Right lobe of liver (tissue), 6 donors: ENCODE measurements at regions not wholly inside any gene's neighbourhood (a gene's known extent, or its start where the extent isn't known, plus 50 kb on each side); places are given as distances from the start of the nearest gene placed in this dataset.
"Not testable (repeated sequence)": the region's sequence is repeated elsewhere in the genome, so short reads cannot be mapped to it uniquely, and the experiment has no call there.

Experiments
- ATAC-seq, 4 donors: fragments of 200-7000 bp; cut with Tn5 transposase; one replicate each; pipeline ENCODE4 v1.9.1; 2020; ENCODE audit warnings: mild to moderate bottlenecking in 4 of 4, moderate library complexity in 4 of 4
- DNase-seq, 3 donors: peaks; one replicate each; pipeline ENCODE4 v3.0.0-alpha.2; 2020
- H3K27ac ChIP-seq, 3 donors: fragments of 200-600 bp; one replicate each; pipeline ENCODE4 v1.8.0; 2022
- H3K27me3 ChIP-seq, 2 donors: fragments of 200-600 bp; one replicate each; pipeline ENCODE4 v1.8.0; 2022
- H3K36me3 ChIP-seq, 4 donors: fragments of 200-600 bp; sonication (generic) in 1 of 4; one replicate each; pipeline versions ENCODE4 v1.5.1 to v1.8.0; 2017 to 2022; ENCODE audit warnings: control low read depth in 1 of 4
- H3K4me1 ChIP-seq, 4 donors: fragments of 200-600 bp; sonication (generic) in 1 of 4; one replicate each; pipeline versions ENCODE4 v1.5.1 to v1.8.0; 2017 to 2022; ENCODE audit warnings: control low read depth in 1 of 4
- H3K4me3 ChIP-seq, 3 donors: fragments of 200-600 bp; one replicate each; pipeline ENCODE4 v1.8.0; 2022
- H3K9me3 ChIP-seq, 4 donors: fragments of 200-600 bp; sonication (generic) in 1 of 4; one replicate each; pipeline versions ENCODE4 v1.5.1 to v1.8.0; 2017 to 2022; ENCODE audit warnings: control low read depth in 1 of 4
- CTCF ChIP-seq, 4 donors: fragments of 200-600 bp in 3 of 4; fragments of 450-650 bp in 1 of 4; IDR thresholded peaks; one replicate each; pipeline versions ENCODE4 v1.5.1 to v1.8.0; 2016 to 2022; ENCODE audit warnings: antibody characterized with exemption in 4 of 4, mild to moderate bottlenecking in 2 of 4
- POLR2A ChIP-seq: fragments of 450-650 bp; IDR thresholded peaks from one replicate; pipeline ENCODE4 v1.6.1; 2017; ENCODE audit warnings: antibody characterized with exemption, mild to moderate bottlenecking
- WGBS: methylation state at CpG from one replicate; pipeline ENCODE4 v1.1.6; 2018; ENCODE audit warnings: low coverage, low lambda C conversion rate; ENCODE audit not compliant: insufficient coverage; ENCODE audit errors: missing lambda C conversion rate; 5-methylcytosine and 5-hydroxymethylcytosine counted together
- intact Hi-C, 2 donors: fragments of 100-400 bp; cut with DNase I; formaldehyde crosslinking; loops; one replicate each; pipeline versions ENCODE4 v1.11.2 to v1.14.1; 2022
- donor health status: DM: no; HTN: yes; CAD: no.
- donor health status: DM: no; HTN: no; CAD: no.
- donor health status: DM: no; HTN: no; CAD: no.
- donor health status: DM: no; HTN: yes; CAD: no.
- donor health status: DM: no; HTN: yes; CAD: no.

- Histone ChIP-seq H3K4me3 (no peak overlapping the region), H3K4me1 (no peaks in the 10 kb centered on the region), H3K27me3 (no peaks in the 10 kb centered on the region), H3K9me3 (no peaks in the 10 kb centered on the region), H3K36me3 (no peaks in the 10 kb centered on the region), H3K27ac (no peak overlapping the region)
- ATAC-seq, result no peak
- 64% methylated on average over 2 of the region's 2 CpGs for WGBS
- no peak for DNase-seq
- intact Hi-C loops, result no loop called here
- TF ChIP-seq POLR2A (no peak), CTCF (IDR thresholded peaks at IDR 0.05) (no peak)
Measured at GRCh38 chr3:86766331-86766730, 224.6 kb downstream of the VGLL3 start.

- DNase-seq, result not testable (repeated sequence)
Measured at GRCh38 chr3:86757322-86758179, 233.4 kb downstream of the VGLL3 start.

GRCh38 chr3:86748015-86748414 lies 242.9 kb downstream of the VGLL3 start:
- H3K36me3 ChIP-seq, result no peaks in the 10 kb centered on the region
- H3K4me1 ChIP-seq, result no peaks in the 10 kb centered on the region
- DNase-seq, result no peak
- intact Hi-C loops, result no loop called here
- ATAC-seq, result no peak
- no peak for TF ChIP-seq POLR2A
- no peak overlapping the region for H3K27ac ChIP-seq
- H3K4me3 ChIP-seq, result no peak overlapping the region
- H3K9me3 ChIP-seq, result no peaks in the 10 kb centered on the region
- 48% methylated on average over 5 of the region's 6 CpGs for WGBS
- H3K27me3 ChIP-seq, result no peaks in the 10 kb centered on the region

More at GRCh38 chr3:86757322-86758179, 233.4 kb downstream of the VGLL3 start:
- intact Hi-C loops, ATAC-seq, H3K27me3 ChIP-seq, H3K4me1 ChIP-seq, H3K9me3 ChIP-seq, H3K36me3 ChIP-seq, H3K27ac ChIP-seq, H3K4me3 ChIP-seq: not testable (repeated sequence)
- WGBS, result 98% methylated on average over 9 of the region's 44 CpGs

GRCh38 chr3:86744051-86744450 lies 246.9 kb downstream of the VGLL3 start:
- H3K4me3 ChIP-seq, result no peak overlapping the region
- no peak overlapping the region for H3K27ac ChIP-seq
- intact Hi-C loops, result no loop called here
- H3K4me1 ChIP-seq, result no peaks in the 10 kb centered on the region
- DNase-seq, result no peak
- WGBS, result 0% methylated on average over 1 of the region's 1 CpG
- TF ChIP-seq POLR2A (no peak), CTCF (IDR thresholded peaks at IDR 0.05) (no peak)
- ATAC-seq, result no peak
- H3K27me3 ChIP-seq, result no peaks in the 10 kb centered on the region
- H3K9me3 ChIP-seq, result no peaks in the 10 kb centered on the region
- H3K36me3 ChIP-seq, result no peaks in the 10 kb centered on the region

GRCh38 chr3:86743233-86743632 lies 247.7 kb downstream of the VGLL3 start:
- no peak for DNase-seq
- intact Hi-C loops, result no loop called here

More at GRCh38 chr3:86743233-86743632, 247.7 kb downstream of the VGLL3 start:
- ATAC-seq, result no peak
- Histone ChIP-seq H3K9me3 (no peaks in the 10 kb centered on the region), H3K27ac (no peak overlapping the region), H3K4me3 (no peak overlapping the region), H3K36me3 (no peaks in the 10 kb centered on the region), H3K27me3 (no peaks in the 10 kb centered on the region), H3K4me1 (no peaks in the 10 kb centered on the region)
- WGBS, result 20% methylated on average over 1 of the region's 1 CpG
- no peak for TF ChIP-seq CTCF (IDR thresholded peaks at IDR 0.05)
- no peak for TF ChIP-seq POLR2A
